Parathyroid adenoma (tissue), 2 donors: ENCODE measurements at regions not wholly inside any gene's neighbourhood (a gene's known extent, or its start where the extent isn't known, plus 50 kb on each side); places are given as distances from the start of the nearest gene placed in this dataset.

Experiments
- H2AFZ ChIP-seq: fragments of 300-600 bp; sonication (generic); one replicate; pipeline ENCODE4 v1.7.0; 2017; ENCODE audit warnings: antibody characterized with exemption, mild to moderate bottlenecking
- H3K27ac ChIP-seq: fragments of 300-600 bp; sonication (generic); one replicate; pipeline ENCODE4 v1.7.0; 2017
- H3K27me3 ChIP-seq: fragments of 300-600 bp; sonication (generic); one replicate; pipeline ENCODE4 v1.7.0; 2017; ENCODE audit warnings: low read length; ENCODE audit not compliant: control insufficient read depth, insufficient read depth
- H3K36me3 ChIP-seq: fragments of 300-600 bp; sonication (generic); one replicate; pipeline ENCODE4 v1.7.0; 2017; ENCODE audit warnings: low read length; ENCODE audit not compliant: control insufficient read depth, insufficient read depth
- H3K4me1 ChIP-seq: fragments of 300-600 bp; sonication (generic); one replicate; pipeline ENCODE4 v1.7.0; 2017; ENCODE audit warnings: control low read depth
- H3K4me2 ChIP-seq: fragments of 300-600 bp; sonication (generic); one replicate; pipeline ENCODE4 v1.7.0; 2017; ENCODE audit warnings: low read length
- H3K4me3 ChIP-seq: fragments of 300-600 bp; sonication (generic); one replicate; pipeline ENCODE4 v1.7.0; 2017; ENCODE audit warnings: low read depth, low read length
- H3K79me2 ChIP-seq: fragments of 300-600 bp; sonication (generic); one replicate; pipeline ENCODE4 v1.7.0; 2017; ENCODE audit warnings: control low read depth
- H3K9ac ChIP-seq: fragments of 300-600 bp; sonication (generic); one replicate; pipeline ENCODE4 v1.7.0; 2017; ENCODE audit warnings: mild to moderate bottlenecking
- H3K9me3 ChIP-seq: fragments of 300-600 bp; sonication (generic); one replicate; pipeline ENCODE4 v1.7.0; 2017; ENCODE audit warnings: low read length; ENCODE audit not compliant: control insufficient read depth
- TF ChIP-seq, protein P1 (sequence below): fragments of 300-600 bp; sonication (generic); IDR thresholded peaks from one replicate; pipeline ENCODE4 v1.7.0; 2017; ENCODE audit warnings: antibody characterized with exemption, mild to moderate bottlenecking
- donor health status: primary hyperparathyroidism.

DNA sequence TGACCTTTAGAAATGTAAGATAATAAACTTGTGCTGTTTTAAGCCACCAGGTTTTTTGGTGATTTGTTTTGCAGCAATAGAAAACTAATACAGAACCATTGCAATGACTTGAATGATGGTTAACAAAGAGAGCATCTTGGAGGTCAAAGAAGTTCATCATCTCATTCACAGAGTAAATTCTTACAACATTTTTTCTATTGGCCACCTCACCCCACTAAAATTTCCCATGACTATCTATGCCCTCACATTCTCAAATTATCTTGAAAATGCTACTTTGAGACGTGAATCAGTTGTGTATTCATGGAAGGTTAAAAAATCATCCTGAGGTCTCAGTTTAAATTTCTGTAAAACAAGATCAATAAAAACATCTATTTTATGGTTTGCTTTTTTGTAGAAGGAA lies 754.2 kb downstream of the SORCS1 start:
- Histone ChIP-seq H3K9ac (no peak overlapping the region), H3K4me2 (no peak overlapping the region), H3K79me2 (no peaks in the 10 kb centered on the region), H3K27ac (no peak overlapping the region), H2AFZ (no peak overlapping the region), H3K9me3 (no peaks in the 10 kb centered on the region), H3K4me1 (no peaks in the 10 kb centered on the region), H3K4me3 (no peak overlapping the region), H3K36me3 (no peaks in the 10 kb centered on the region), H3K27me3 (no peaks in the 10 kb centered on the region)
- TF ChIP-seq, protein P1, sequence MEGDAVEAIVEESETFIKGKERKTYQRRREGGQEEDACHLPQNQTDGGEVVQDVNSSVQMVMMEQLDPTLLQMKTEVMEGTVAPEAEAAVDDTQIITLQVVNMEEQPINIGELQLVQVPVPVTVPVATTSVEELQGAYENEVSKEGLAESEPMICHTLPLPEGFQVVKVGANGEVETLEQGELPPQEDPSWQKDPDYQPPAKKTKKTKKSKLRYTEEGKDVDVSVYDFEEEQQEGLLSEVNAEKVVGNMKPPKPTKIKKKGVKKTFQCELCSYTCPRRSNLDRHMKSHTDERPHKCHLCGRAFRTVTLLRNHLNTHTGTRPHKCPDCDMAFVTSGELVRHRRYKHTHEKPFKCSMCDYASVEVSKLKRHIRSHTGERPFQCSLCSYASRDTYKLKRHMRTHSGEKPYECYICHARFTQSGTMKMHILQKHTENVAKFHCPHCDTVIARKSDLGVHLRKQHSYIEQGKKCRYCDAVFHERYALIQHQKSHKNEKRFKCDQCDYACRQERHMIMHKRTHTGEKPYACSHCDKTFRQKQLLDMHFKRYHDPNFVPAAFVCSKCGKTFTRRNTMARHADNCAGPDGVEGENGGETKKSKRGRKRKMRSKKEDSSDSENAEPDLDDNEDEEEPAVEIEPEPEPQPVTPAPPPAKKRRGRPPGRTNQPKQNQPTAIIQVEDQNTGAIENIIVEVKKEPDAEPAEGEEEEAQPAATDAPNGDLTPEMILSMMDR = no peak

DNA sequence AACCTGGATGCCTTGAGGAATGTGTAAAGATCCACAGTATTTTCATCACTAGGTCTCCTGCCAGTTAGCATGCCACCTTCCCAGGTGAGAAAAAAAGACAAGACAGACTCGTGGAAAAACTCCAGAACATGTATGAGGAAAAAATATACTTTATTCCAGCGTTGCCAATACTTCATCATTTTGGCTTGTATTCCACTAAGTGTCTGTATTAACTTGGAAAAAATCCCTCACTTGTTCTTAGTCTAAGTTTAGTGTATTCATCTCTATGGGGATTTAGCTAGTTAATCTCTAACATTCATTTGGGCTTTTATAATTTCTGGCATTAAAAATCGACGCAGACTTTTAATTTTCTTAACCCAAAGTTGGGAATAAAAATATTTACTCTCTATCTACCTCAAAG lies 759.4 kb downstream of the SORCS1 start:
- Histone ChIP-seq H3K4me2 (no peak overlapping the region), H2AFZ (no peak overlapping the region), H3K27me3 (no peaks in the 10 kb centered on the region), H3K9ac (no peak overlapping the region), H3K4me1 (no peaks in the 10 kb centered on the region), H3K9me3 (no peaks in the 10 kb centered on the region), H3K79me2 (no peaks in the 10 kb centered on the region), H3K27ac (no peak overlapping the region), H3K36me3 (no peaks in the 10 kb centered on the region), H3K4me3 (no peak overlapping the region)
- TF ChIP-seq, protein P1 = no peak

DNA sequence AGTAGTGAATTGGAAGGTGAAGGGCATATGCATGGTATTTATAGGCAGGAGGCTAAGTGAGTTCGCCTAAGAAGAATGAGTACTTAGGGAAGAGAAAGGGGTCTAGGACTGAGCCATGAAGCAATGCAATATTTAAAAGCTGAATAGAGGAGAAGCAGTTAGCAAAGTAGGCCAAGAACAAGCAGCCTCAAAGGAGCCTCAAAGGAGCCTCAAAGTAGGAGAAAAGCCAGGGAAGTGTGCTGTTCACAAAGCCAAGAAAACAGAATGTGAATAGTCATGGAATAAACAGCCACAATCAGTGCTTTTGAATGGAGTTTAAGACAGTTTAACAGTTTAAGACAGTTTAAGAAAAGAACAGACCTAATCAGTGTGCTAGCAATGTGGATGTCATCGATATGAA lies 762.0 kb downstream of the SORCS1 start:
- H2AFZ ChIP-seq = no peak overlapping the region
- H3K4me3 ChIP-seq = no peak overlapping the region

DNA sequence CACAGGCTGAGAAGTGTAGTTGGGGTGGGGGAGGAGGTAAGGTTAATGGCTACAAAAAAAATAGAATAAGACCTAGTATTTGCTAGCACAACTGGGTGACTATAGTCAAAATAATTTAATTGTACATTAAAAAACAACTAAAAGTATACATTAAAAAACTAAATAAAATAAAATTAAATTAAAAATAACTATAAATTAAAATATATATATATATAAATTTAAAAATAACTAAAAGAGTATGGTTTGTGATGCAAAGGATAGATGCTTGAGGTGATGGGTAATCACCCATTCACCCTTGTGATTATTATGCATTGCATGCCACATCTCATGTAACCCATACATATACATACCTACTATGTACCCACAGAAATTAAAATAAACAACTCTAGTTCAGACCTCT lies 762.5 kb downstream of the SORCS1 start:
- Histone ChIP-seq H3K4me3 (no peak overlapping the region), H3K27ac (no peak overlapping the region), H3K4me2 (no peak overlapping the region), H3K4me1 (no peaks in the 10 kb centered on the region), H3K27me3 (no peaks in the 10 kb centered on the region), H3K9me3 (no peaks in the 10 kb centered on the region), H2AFZ (no peak overlapping the region), H3K79me2 (no peaks in the 10 kb centered on the region), H3K36me3 (no peaks in the 10 kb centered on the region), H3K9ac (no peak overlapping the region)
- TF ChIP-seq, protein P1 = no peak

More for the DNA sequence above, 762.0 kb downstream of the SORCS1 start:
- Histone ChIP-seq H3K27me3 (no peaks in the 10 kb centered on the region), H3K9ac (no peak overlapping the region), H3K9me3 (no peaks in the 10 kb centered on the region), H3K36me3 (no peaks in the 10 kb centered on the region), H3K79me2 (no peaks in the 10 kb centered on the region), H3K4me2 (no peak overlapping the region), H3K27ac (no peak overlapping the region), H3K4me1 (no peaks in the 10 kb centered on the region)
- TF ChIP-seq, protein P1 = no peak

DNA sequence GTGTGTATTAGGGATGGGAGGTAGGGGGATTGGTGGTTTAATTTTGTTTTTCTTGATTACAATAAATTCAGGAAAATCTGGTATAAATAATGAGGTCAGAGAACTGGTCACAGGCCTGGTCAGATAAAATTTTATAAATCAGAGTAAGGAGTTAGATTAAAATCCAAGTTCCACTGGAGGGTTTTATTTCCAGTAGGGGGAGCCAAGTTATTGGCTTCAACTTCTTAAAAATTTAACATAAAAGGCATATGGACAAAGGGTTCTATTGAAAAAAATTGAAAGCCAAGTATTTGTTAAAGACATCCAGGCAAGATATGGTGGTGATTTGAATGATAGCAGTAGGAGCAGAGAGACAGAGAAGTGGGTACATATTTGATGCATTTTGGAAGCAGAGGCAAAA lies 763.3 kb downstream of the SORCS1 start:
- no peak overlapping the region for H3K4me2 ChIP-seq
- no peak overlapping the region for H3K4me3 ChIP-seq
- no peaks in the 10 kb centered on the region for H3K27me3 ChIP-seq
- TF ChIP-seq, protein P1 = no peak
- H3K36me3 ChIP-seq = no peaks in the 10 kb centered on the region
- H3K4me1 ChIP-seq = no peaks in the 10 kb centered on the region
- H2AFZ ChIP-seq = no peak overlapping the region
- no peaks in the 10 kb centered on the region for H3K9me3 ChIP-seq
- no peaks in the 10 kb centered on the region for H3K79me2 ChIP-seq
- H3K27ac ChIP-seq = no peak overlapping the region
- H3K9ac ChIP-seq = no peak overlapping the region
